ENCODE measurements at regions not wholly inside any gene's neighbourhood (a gene's known extent, or its start where the extent isn't known, plus 50 kb on each side); places are given as distances from the start of the nearest gene placed in this dataset.

DNA sequence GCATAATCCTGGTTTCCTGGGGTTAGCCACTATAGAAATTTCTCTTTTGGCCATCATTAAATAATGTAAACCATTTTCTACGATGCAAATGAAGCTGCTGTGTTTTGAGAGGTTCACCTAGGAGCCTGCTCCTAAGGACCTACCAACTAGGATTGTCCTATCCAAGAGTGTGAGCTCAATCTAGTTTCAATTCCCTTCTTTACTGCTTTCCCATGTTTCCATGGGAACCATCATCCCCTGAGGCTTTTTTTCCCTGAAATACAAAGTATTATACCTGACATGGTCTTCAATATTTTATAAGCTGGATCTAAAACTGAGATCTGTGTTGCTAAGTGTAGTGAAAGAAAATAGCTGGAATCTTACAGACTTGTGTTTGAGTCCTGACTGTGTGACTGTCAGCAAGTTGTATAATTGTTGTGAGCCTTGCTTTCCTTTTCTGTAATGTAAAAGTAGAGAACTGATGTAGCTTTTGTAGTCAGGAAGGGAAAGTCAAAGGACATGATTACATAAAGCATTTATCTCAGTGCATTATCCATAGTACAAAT is 453.2 kb downstream of the PRR16 start:
- TF ChIP-seq, protein P1, sequence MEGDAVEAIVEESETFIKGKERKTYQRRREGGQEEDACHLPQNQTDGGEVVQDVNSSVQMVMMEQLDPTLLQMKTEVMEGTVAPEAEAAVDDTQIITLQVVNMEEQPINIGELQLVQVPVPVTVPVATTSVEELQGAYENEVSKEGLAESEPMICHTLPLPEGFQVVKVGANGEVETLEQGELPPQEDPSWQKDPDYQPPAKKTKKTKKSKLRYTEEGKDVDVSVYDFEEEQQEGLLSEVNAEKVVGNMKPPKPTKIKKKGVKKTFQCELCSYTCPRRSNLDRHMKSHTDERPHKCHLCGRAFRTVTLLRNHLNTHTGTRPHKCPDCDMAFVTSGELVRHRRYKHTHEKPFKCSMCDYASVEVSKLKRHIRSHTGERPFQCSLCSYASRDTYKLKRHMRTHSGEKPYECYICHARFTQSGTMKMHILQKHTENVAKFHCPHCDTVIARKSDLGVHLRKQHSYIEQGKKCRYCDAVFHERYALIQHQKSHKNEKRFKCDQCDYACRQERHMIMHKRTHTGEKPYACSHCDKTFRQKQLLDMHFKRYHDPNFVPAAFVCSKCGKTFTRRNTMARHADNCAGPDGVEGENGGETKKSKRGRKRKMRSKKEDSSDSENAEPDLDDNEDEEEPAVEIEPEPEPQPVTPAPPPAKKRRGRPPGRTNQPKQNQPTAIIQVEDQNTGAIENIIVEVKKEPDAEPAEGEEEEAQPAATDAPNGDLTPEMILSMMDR (IDR thresholded peaks at IDR 0.05) = no peak
- TF ChIP-seq POLR2A (IDR thresholded peaks at IDR 0.05) = no peak

All from lower leg skin (tissue), 3 donors.